ENCODE measurements at regions not wholly inside any gene's neighbourhood (a gene's known extent, or its start where the extent isn't known, plus 50 kb on each side); places are given as distances from the start of the nearest gene placed in this dataset.

GRCh38 chr3:178393824-178394223, 142.4 kb upstream of the KCNMB2 start:
- DNase-seq (ENCODE audit: low read depth in 2 of 2, low spot score in 1 of 2), result no peak

GRCh38 chr3:178396318-178396717, 139.9 kb upstream of the KCNMB2 start:
- no peak for DNase-seq (ENCODE audit: low read depth in 2 of 2, low spot score in 1 of 2)

GRCh38 chr3:178397202-178397601, 139.0 kb upstream of the KCNMB2 start:
- no peak for DNase-seq (ENCODE audit: low read depth in 2 of 2, low spot score in 1 of 2)

DNA sequence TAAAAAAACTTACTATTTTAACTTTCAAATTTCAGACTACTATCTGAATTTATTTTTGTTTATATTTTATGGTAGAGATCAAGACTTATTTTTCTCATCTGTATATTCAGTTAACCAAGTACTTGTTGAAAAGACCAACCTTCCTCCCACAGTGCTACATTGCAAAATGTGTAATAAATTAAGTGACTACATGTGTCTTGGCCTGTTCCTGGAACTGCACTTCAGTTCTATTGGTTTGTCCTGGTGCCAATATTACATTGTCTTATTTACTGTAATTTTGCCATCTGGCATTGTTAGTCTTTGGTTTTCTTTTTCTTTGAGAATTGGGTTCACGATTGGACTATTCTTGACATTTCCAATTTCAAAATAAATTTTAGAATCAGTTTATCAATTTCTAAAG, 138.4 kb upstream of the KCNMB2 start:
- DNase-seq (ENCODE audit: low read depth in 2 of 2, low spot score in 1 of 2), result no peak

DNA sequence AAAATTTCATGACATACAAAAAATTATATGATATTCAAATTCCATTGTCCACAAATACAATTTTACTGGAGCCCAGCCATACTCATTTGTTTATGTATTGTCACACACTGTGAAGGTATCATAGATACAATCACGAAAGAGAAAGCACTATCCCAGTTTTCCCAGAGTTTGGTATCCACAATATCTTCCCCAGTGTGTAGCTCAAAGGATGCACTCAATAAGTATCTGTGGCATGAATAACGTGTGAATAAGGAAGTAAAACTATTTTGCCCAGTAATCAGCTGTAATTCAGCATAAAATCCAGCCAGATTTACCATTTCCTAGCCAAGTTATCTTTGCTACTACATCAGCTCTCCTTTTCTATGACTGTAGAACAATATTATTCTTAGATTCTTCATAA, 131.3 kb upstream of the KCNMB2 start:
- DNase-seq (ENCODE audit: low read depth in 2 of 2, low spot score in 1 of 2), result no peak

DNA sequence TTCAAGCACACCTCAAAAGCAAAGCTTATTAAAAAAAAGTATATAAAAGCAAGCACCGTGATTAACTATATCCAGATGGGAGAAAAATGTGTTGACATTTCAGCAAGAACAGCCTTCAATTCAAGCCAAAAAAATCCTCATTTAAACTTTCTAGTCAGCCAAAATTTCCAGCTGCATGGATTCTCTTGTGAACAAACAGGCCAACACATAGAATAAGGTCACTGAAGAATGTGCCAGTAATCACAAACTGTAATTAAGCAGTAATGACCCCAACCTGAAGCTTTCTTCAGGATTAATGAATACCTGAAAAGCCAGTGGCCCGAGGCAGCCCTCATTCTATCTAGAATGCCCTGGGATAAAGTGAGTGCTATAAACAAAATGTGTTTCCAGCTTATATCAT, 130.7 kb upstream of the KCNMB2 start:
- no peak for DNase-seq (ENCODE audit: low read depth in 2 of 2, low spot score in 1 of 2)

DNA sequence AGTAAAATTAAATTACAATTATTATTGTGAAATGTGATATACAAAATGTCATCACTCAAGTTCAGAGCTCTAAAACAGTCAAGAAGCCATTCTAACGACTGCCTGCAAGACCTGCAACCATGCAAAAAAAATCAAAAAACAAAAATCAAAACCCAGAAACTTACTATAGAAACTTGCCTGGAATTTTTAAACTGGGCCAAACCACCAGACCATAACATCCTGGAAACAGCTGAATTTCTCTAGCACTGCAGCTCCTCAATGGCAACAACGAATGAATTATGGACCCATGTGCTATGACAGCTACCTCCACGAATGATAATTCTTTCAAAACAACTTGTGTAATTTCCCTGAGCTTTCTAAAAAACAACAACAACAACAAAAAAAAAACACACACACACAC, 130.0 kb upstream of the KCNMB2 start:
- no peak for DNase-seq (ENCODE audit: low read depth in 2 of 2, low spot score in 1 of 2)

DNA sequence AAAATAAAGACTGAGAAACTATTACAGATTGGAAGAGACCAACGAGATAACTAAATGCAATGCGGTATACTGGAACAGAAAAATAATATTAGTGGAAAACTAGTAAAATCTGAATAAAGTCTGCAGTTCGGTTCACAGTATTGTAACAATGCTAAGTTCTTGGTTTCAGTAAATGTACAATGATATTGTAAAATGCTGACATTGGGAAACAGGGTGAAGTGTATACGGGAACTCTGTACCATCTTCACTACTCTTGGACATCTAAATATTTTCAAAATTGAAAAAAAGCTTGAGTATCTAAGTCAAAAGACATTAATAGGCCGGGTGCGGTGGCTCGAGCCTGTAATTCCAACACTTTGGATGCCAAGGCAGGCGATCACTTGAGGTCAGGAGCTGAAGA, 120.9 kb upstream of the KCNMB2 start:
- no peak for DNase-seq (ENCODE audit: low read depth in 2 of 2, low spot score in 1 of 2)

- DNase-seq (ENCODE audit: low read depth in 2 of 2, low spot score in 1 of 2), result no peak
Observed at GRCh38 chr3:178417736-178418135, 118.5 kb upstream of the KCNMB2 start.

DNA sequence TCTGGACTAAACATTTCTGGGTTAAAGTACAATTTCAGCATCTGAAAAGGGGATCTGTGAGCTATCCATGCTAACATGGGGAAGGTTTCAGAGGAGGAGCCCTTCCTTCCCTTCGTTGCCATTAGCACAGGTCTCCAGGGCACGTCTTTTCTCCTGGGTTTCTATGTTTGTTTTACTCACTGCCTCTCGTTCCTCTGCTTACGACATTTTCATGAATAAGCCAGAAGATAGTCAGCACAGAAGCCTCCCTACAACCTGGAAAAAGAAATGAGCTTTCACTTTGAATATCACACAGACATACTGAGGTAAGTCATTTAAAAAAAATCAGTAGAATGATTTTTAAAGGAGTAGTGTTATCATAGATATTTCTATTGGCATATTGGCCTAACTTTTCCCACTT, 117.2 kb upstream of the KCNMB2 start:
- DNase-seq (ENCODE audit: low read depth in 2 of 2, low spot score in 1 of 2), result no peak

- no peak for DNase-seq (ENCODE audit: low read depth in 2 of 2, low spot score in 1 of 2)
Observed at GRCh38 chr3:178420033-178420432, 116.2 kb upstream of the KCNMB2 start.

GRCh38 chr3:178421069-178421468, 115.2 kb upstream of the KCNMB2 start:
- no peak for DNase-seq (ENCODE audit: low read depth in 2 of 2, low spot score in 1 of 2)

GRCh38 chr3:178422406-178422805, 113.8 kb upstream of the KCNMB2 start:
- no peak for DNase-seq (ENCODE audit: low read depth in 2 of 2, low spot score in 1 of 2)

DNA sequence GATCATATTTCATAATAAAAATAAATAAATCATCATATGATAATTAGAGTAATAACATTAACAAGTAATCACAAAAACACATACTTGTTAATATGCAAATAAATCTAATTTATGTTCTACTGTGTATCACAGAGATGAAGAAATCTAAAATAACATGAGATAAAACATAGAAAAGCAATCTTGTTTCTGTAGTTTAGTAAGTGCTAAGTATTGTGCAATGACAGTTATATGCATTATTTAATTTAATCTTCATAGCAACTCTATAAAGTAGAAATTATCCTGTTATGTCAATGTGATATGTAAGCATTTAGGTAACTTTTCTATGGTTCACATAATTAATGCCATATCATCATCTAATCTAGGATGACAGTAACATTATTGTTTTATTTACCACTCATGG, 108.2 kb upstream of the KCNMB2 start:
- DNase-seq (ENCODE audit: low read depth in 2 of 2, low spot score in 1 of 2), result no peak

DNA sequence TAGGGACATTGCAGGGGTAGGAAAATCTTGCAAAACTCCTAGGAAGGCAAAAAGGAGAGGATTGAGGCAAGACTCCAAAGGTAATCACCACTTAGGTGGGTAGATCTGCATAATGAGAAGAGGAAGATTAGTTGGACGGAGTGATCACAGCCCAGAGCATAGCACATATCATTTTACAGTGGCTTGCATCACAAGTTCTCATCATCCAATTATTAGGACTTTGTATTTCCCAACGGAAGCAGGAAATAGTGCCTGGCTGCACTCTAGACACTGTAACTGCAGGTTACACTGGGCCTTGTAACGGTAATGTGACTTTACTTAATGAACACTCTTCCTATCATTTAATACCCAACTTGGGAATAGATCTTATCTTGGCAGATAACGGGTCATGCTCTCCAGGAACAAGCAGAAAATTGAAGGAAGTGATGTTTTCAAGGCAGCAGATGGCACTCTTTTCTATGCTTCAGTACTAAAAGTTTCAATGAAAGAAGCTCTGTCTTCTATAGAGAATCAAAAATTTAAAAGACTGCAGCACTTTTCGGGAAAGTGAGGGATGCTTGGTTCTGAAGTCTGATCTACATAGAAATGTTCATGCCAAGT, 101.9 kb upstream of the KCNMB2 start:
- no peak for DNase-seq (ENCODE audit: low read depth in 2 of 2, low spot score in 1 of 2)

DNA sequence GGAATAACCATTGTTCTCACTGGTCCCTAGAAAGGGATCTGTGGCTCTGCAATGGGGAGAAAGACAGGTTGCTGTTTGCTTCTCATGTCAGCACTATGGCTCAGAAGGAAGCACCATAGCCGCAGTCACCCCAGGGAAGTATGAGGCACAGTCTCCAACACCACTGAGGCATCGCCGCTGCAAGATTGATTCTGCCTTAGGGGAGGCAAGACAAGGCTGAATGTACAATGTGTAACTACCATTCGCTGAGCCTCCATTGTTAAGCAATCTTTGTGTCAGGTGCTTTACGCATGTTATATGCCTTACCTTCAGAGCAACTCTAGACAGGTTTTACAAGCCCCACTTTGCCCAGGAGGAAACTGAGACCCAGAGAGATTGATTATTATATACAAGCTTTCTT, 100.7 kb upstream of the KCNMB2 start:
- DNase-seq (ENCODE audit: low read depth in 2 of 2, low spot score in 1 of 2), result no peak

- no peak for DNase-seq (ENCODE audit: low read depth in 2 of 2, low spot score in 1 of 2)
Observed at GRCh38 chr3:178436773-178437172, 99.5 kb upstream of the KCNMB2 start.

GRCh38 chr3:178437236-178437635, 99.0 kb upstream of the KCNMB2 start:
- no peak for DNase-seq (ENCODE audit: low read depth in 2 of 2, low spot score in 1 of 2)

DNA sequence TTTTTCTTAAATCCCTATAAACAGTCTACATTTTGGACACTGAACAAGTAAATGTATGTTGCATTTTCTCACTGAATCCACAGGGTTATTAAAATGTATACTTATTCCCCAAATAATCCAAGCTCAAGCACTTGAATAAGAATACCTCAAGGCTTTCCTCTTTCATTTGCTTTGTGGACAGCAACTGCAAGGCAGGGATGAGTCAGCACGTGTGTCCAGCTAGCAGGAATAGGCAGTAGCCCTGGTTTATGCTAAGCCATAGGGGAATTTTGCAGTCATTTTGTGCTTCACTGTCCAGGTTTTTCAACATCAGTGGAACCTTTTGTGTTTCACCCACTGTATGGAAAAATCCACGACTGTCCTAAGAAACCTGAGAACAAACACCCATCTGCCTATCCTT, 96.7 kb upstream of the KCNMB2 start:
- no peak for DNase-seq (ENCODE audit: low read depth in 2 of 2, low spot score in 1 of 2)

- DNase-seq (ENCODE audit: low read depth in 2 of 2, low spot score in 1 of 2), result no peak
Observed at GRCh38 chr3:178440043-178440442, 96.2 kb upstream of the KCNMB2 start.

- DNase-seq (ENCODE audit: low read depth in 2 of 2, low spot score in 1 of 2), result no peak
Observed at GRCh38 chr3:178443634-178444033, 92.6 kb upstream of the KCNMB2 start.

DNA sequence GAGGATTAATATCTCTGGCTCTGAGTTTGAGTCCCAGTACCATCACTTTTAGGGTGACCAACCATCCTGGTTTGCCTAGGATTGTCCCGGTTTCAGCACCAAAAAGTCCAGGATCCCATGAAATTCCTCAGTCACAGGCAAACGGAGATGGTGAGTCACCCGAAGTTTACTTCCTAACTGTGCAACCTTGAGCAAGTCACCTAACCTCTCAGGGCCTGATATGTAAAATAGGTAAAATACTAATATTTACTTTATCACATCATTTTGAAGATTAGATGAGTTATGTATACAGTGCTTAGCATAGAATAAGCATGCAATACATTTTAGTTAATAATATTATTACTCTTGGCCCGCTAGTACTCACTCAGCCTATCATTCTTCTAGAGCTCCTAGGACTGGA, 91.1 kb upstream of the KCNMB2 start:
- no peak for DNase-seq (ENCODE audit: low read depth in 2 of 2, low spot score in 1 of 2)

- DNase-seq (ENCODE audit: low read depth in 2 of 2, low spot score in 1 of 2), result no peak
Observed at GRCh38 chr3:178446059-178446458, 90.2 kb upstream of the KCNMB2 start.

DNA sequence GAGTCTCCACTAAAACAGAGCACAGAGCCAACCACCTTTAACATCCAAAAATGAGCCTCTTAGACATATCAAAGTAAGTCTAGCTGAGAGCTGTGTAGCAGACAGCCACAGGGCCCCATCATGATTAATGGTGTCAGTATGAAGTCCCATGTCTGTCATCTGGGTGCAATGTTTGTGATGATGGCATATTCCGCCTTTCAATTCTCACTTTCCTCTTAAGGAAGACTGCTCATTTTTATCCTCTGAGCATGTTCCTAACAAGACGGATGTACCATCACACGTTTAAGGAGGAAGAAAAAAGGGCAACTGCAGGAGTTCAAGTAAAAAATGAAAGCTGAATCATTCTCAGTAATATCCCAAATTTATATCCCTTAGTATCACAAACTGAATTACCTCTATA, 85.8 kb upstream of the KCNMB2 start:
- no peak for DNase-seq (ENCODE audit: low read depth in 2 of 2, low spot score in 1 of 2)
